Fibroblast of mammary gland (primary cell): ENCODE measurements at regions not wholly inside any gene's neighbourhood (a gene's known extent, or its start where the extent isn't known, plus 50 kb on each side); places are given as distances from the start of the nearest gene placed in this dataset.

Source experiments
- DNase-seq: peaks from one replicate; pipeline ENCODE4 v3.0.0-alpha.2; 2010; ENCODE audit warnings: low read depth
- H3K4me3 ChIP-seq: 2 replicates; pipeline ENCODE4 v1.5.1; 2011; ENCODE audit warnings: low read depth, mild to moderate bottlenecking, low read length, moderate library complexity; ENCODE audit not compliant: control insufficient read depth
- TF ChIP-seq, protein P1 (sequence below): conservative IDR thresholded peaks from 2 replicates; pipeline ENCODE4 v1.5.1; 2011; ENCODE audit warnings: low read depth, low read length, inconsistent platforms; ENCODE audit not compliant: control insufficient read depth, insufficient read depth

DNA sequence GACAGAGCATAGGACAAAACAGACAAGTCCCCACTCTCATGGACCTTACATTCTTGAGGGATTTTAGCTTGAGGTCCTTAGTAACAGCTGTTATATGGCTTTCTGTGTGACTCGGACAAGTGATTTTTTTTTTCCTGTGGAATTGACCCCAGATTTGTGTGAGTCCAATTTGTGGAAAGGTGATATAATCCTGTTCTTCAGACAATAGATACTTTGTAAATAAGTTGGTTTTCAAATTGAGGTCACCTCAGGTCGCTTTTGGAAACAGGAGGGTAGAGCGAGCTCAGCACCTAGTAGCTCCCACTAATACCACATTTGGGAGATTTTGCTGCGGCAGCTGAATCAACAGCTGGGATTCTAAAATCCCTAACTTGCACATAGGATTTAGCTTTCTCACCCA is 1008.8 kb downstream of the ADGRL3 start:
- no peak for DNase-seq
- TF ChIP-seq, protein P1, sequence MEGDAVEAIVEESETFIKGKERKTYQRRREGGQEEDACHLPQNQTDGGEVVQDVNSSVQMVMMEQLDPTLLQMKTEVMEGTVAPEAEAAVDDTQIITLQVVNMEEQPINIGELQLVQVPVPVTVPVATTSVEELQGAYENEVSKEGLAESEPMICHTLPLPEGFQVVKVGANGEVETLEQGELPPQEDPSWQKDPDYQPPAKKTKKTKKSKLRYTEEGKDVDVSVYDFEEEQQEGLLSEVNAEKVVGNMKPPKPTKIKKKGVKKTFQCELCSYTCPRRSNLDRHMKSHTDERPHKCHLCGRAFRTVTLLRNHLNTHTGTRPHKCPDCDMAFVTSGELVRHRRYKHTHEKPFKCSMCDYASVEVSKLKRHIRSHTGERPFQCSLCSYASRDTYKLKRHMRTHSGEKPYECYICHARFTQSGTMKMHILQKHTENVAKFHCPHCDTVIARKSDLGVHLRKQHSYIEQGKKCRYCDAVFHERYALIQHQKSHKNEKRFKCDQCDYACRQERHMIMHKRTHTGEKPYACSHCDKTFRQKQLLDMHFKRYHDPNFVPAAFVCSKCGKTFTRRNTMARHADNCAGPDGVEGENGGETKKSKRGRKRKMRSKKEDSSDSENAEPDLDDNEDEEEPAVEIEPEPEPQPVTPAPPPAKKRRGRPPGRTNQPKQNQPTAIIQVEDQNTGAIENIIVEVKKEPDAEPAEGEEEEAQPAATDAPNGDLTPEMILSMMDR = no peak
- H3K4me3 ChIP-seq = no peak overlapping the region

DNA sequence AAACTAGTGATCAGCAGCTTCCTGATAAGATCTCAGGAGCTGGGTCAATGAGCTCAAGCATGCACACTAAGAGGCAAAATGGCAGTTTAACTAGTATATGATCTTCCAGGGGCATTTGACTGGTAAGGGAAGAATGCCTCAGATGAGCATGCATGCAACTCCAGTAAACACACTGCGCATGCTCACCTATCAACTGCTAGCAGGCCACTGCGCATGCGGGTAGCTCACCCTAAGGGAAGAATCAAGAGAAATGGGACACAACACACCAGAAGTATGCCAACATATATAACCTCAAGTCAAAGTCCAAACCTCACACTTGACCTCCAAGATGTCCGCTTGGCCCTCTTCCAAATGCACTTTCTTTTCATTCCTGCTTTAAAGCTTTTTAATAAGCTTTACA is 1004.0 kb downstream of the ADGRL3 start:
- TF ChIP-seq, protein P1 = no peak
- no peak for DNase-seq
- H3K4me3 ChIP-seq = no peak overlapping the region

DNA sequence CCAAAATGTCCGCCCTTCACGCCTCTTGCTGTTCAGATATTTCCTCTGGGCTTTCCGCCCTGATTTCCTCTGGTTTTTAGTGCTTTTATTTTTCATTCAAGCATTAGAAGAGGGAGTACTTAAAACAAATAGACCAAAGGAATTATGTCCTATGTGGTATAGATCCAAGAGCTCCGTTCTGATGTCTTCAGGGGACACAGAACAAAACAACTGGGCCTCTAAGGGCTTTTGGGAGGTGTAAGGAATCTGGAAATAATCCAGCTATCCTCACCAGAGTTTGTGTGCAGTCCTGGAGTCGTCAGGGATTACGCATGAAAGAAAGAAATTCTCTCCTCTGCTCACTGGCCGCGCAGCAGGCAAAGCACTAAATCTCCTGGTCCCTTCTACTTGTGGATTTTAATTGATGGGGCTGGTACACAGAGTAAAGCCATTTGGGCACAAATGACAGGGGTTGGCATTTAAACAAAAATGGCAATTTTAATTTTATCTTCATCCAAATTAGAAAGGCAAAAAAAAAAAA is 999.2 kb downstream of the ADGRL3 start:
- no peak for DNase-seq

DNA sequence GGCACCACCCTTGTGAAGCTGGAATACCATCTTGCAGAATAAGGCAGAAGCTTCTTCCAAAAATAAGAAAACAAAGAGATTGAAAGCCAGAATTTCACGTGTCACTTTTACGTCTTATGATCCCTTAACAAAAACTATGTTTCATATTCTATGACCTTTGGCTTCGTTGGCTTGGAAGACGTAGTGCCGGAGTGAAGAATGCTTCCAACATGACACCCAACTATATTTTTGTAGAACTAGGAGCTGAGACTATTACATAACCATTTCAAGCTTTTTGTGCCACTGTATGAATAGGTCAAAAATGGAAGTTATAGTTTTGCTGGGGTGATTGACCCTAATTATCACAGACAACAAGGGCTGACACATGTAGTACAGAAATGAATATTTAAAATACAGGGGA is 996.2 kb downstream of the ADGRL3 start:
- DNase-seq = no peak
- H3K4me3 ChIP-seq = no peak overlapping the region
- TF ChIP-seq, protein P1 = no peak

More for the DNA sequence above, 999.2 kb downstream of the ADGRL3 start:
- TF ChIP-seq, protein P1 = no peak
- no peak overlapping the region for H3K4me3 ChIP-seq

DNA sequence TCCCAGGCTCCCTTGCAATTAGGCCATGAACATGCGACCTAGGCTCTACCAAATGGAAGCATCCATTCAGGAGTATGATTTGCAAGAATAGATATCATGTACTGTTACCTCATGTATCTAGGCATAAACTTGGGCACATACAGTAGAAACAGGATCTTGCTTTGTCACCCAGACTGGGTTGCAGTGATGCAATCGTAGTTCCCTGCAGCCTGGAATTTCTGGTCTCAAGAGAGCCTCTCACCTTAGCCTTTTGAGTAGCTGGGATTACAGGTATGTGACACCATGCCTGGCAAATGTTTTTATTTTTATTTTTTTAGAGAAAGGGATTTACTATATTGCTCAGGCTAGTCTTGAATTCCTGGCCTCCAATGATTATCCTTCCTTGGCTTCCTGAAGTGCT is 994.2 kb downstream of the ADGRL3 start:
- no peak for DNase-seq
- TF ChIP-seq, protein P1 = no peak
- H3K4me3 ChIP-seq = no peak overlapping the region

DNA sequence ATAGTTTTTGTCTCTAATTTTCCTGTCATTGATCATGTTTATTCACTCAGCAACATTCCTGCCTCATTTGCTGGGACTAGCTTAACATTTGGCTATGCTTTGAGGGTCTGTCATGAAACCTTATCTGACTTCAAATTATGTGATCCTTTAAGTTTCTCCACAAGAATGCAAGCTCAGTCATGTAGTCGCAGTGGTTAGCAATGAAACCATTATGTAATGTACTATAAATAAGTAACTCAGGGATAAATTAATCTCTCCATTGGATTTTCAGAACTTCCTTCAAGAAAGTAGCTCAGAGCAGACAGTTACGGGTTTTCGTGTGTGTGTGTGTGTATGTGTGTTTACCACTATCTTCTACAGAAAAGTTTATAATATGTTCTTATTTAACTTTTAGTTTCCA is 993.6 kb downstream of the ADGRL3 start:
- DNase-seq = no peak
- TF ChIP-seq, protein P1 = no peak
- no peak overlapping the region for H3K4me3 ChIP-seq

DNA sequence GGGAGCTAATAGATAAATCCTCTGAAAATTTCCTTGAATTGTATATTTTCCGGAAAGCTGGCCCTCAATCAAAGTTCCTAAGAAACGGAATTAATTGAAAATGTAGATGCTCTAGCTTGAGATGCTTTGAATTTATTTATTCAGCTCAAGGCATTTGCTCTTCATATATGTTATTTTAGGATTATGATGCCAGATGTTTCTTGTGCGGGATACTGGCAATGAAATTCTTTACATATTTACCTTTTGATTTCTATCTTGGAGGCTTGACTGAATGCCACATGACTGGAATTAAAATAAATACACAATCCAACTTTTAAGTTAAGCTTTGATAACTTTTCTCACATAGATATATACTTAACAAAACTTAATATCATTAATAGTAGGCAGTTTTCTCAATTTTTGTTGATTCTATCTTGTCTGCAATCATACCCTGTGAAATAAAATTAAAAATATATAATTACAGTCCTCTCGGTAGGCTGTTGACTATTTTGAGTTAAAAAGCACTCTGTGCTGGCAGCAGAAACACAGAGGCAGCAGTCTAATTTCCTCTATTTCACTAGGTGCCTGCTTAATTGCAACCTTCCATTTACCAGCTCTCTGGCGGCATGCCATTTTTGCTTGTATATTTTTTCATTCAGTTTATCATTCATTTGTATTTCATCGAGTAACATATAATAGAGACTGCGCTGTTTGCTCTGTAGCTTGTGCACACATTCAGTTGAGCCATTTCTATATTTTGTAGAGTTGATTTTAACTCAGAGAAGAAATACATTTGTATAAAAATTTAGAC is 991.5 kb downstream of the ADGRL3 start:
- TF ChIP-seq, protein P1 = no peak
- no peak overlapping the region for H3K4me3 ChIP-seq
- DNase-seq = no peak
